ENCODE measurements at regions not wholly inside any gene's neighbourhood (a gene's known extent, or its start where the extent isn't known, plus 50 kb on each side); places are given as distances from the start of the nearest gene placed in this dataset.

GRCh38 chr15:38053776-38054175, 119.3 kb downstream of the TMCO5A start:
- no peak overlapping the region for H3K4me3 ChIP-seq (ENCODE audit: low read depth, low read length)
- DNase-seq (ENCODE audit: low read depth): no peak
- no peak for TF ChIP-seq CTCF (IDR thresholded peaks at IDR 0.05; ENCODE audit: insufficient read depth, low read depth, low read length, missing control alignments)

- no peak for TF ChIP-seq CTCF (IDR thresholded peaks at IDR 0.05; ENCODE audit: insufficient read depth, low read depth, low read length, missing control alignments)
- no peak for DNase-seq (ENCODE audit: low read depth)
- H3K4me3 ChIP-seq (ENCODE audit: low read depth, low read length): no peak overlapping the region
Measured at GRCh38 chr15:38054488-38054887, 120.0 kb downstream of the TMCO5A start.

GRCh38 chr15:38058596-38059075, 124.2 kb downstream of the TMCO5A start:
- H3K4me3 ChIP-seq (ENCODE audit: low read depth, low read length): no peak overlapping the region
- TF ChIP-seq CTCF (IDR thresholded peaks at IDR 0.05; ENCODE audit: insufficient read depth, low read depth, low read length, missing control alignments): no peak

GRCh38 chr15:38059665-38060064, 125.2 kb downstream of the TMCO5A start:
- peak; percentile 18 for DNase-seq (ENCODE audit: low read depth)
- H3K4me3 ChIP-seq (ENCODE audit: low read depth, low read length): no peak overlapping the region
- no peak for TF ChIP-seq CTCF (IDR thresholded peaks at IDR 0.05; ENCODE audit: insufficient read depth, low read depth, low read length, missing control alignments)

More at GRCh38 chr15:38058596-38059075, 124.2 kb downstream of the TMCO5A start:
- DNase-seq (ENCODE audit: low read depth): peak; percentile 21

- H3K4me3 ChIP-seq (ENCODE audit: low read depth, low read length): no peak overlapping the region
- no peak for DNase-seq (ENCODE audit: low read depth)
- TF ChIP-seq CTCF (IDR thresholded peaks at IDR 0.05; ENCODE audit: insufficient read depth, low read depth, low read length, missing control alignments): no peak
Measured at GRCh38 chr15:38061856-38062649, 127.6 kb downstream of the TMCO5A start.

- TF ChIP-seq CTCF (IDR thresholded peaks at IDR 0.05; ENCODE audit: insufficient read depth, low read depth, low read length, missing control alignments): no peak
- no peak for DNase-seq (ENCODE audit: low read depth)
Measured at GRCh38 chr15:38062696-38063095, 128.3 kb downstream of the TMCO5A start.

More at GRCh38 chr15:38062696-38063095, 128.3 kb downstream of the TMCO5A start:
- no peak overlapping the region for H3K4me3 ChIP-seq (ENCODE audit: low read depth, low read length)

All from GM12865 (cell line).